HG02588 (cell line): ENCODE measurements at regions not wholly inside any gene's neighbourhood (a gene's known extent, or its start where the extent isn't known, plus 50 kb on each side); places are given as distances from the start of the nearest gene placed in this dataset.

Experiments
- ATAC-seq: cut with Tn5 transposase; IDR thresholded peaks from one replicate; pipeline ENCODE4 v1.9.1; 2021; ENCODE audit warnings: mild to moderate bottlenecking, moderate library complexity; ENCODE audit not compliant: unreplicated experiment

- ATAC-seq, result no peak
These were observed 74.7 kb upstream of the TRPC4 start for GRCh38 chr13:37944081-37944868.

DNA sequence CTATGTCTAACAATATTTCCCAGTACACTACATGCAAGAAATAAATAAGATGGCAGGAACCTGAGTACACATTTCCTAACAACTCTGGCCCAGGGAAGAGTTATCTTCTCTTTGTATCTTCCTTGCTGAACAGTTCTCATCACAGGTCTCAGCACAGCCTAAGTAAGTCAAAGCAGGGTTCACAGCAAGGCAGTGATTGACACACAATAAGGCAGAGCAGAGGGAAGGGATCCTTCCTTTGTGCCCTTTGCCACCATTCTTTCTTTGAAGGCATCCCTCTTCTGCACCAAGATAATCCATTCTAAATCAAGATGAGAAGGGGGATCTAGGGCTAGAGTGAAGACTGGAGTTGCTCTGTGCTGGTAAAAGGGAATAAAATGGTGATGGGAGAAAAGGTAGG lies 73.4 kb upstream of the TRPC4 start:
- no peak for ATAC-seq

DNA sequence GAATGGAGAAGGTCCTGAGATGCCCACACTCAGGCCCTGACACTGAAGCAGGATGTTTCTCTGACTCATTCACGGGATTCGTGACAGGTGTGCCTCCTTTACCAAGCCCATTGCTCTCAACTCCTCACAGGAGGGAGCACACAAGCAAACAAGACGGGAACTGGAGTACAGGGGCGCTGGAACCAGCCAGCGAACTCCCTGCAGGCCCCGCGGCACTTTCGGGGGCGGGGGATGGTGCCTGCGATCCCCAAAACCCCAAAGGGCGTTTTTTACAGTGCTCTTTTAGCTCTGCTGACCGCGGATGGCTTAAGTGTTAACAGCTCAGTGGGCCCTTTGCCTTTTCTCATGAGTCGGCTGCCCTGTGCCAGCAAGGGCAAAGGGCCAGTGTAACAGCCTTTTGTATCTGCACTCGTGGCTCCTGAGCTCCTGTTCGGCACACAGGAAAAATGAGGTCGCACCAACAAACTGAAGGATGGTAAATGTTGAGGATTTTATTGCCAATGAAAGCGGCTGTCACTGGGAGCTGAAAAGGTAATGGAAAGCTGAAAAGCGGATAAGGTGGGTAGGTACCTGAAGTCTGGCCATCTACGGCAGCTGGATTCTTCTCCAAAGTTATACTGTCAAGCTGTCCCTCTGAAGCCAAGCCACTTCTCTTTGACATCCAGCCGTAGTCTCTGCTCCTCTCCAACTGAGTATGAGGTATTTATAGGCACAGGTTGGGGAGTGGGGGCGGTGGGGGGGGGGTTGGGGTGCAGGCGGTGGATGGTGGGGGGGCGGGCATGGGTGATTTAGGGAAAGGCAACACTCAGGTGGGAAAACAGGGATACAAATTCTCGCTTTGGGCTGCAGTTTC lies 65.0 kb upstream of the TRPC4 start:
- ATAC-seq, result no peak

GRCh38 chr13:37929308-37929707 lies 59.7 kb upstream of the TRPC4 start:
- ATAC-seq, result no peak

DNA sequence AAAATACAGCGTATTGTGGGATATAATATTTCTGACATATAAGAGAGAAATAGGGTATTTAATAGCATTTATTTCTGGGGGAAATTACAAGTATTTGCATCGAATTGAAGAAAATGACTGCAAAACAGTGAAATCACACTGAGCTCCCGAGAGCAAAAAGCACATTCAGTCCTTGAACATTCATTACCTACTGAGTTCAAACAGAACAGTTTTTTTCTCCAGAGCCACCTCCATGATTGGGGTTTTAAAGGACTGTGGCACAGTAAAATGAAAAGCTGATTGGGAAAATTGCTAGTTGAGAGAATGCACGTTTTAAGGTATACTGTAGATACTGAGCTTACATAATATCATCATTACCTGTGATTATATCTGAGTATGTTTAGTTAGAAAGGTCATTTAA lies 58.0 kb upstream of the TRPC4 start:
- no peak for ATAC-seq

GRCh38 chr13:37925878-37926473 lies 56.4 kb upstream of the TRPC4 start:
- no peak for ATAC-seq

GRCh38 chr13:37923236-37923635 lies 53.7 kb upstream of the TRPC4 start:
- ATAC-seq, result no peak

GRCh38 chr13:37919329-37919880 lies 49.8 kb upstream of the TRPC4 start:
- no peak for ATAC-seq
